ENCODE measurements at regions not wholly inside any gene's neighbourhood (a gene's known extent, or its start where the extent isn't known, plus 50 kb on each side); places are given as distances from the start of the nearest gene placed in this dataset.

DNA sequence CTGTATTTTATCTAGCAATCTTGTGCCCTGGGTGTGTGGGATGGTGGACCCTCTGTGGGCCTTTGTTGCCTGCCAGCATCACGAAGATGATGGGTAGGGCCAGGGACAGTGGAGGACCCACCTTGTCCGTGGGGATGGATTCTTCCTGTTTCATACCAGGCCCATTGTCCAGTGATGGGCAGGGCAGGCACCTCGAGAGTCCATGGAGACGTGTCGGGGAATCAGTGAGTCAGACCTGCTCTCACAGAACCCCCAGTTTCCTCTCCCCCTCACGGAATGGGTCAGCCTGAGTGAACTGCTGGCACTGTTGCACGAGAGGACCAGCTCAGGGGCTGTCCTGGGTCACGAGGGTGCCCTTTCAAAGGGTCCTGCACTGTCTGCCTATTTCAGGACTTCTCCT is 401.2 kb downstream of the RPS24 start:
- TF ChIP-seq, protein P1, sequence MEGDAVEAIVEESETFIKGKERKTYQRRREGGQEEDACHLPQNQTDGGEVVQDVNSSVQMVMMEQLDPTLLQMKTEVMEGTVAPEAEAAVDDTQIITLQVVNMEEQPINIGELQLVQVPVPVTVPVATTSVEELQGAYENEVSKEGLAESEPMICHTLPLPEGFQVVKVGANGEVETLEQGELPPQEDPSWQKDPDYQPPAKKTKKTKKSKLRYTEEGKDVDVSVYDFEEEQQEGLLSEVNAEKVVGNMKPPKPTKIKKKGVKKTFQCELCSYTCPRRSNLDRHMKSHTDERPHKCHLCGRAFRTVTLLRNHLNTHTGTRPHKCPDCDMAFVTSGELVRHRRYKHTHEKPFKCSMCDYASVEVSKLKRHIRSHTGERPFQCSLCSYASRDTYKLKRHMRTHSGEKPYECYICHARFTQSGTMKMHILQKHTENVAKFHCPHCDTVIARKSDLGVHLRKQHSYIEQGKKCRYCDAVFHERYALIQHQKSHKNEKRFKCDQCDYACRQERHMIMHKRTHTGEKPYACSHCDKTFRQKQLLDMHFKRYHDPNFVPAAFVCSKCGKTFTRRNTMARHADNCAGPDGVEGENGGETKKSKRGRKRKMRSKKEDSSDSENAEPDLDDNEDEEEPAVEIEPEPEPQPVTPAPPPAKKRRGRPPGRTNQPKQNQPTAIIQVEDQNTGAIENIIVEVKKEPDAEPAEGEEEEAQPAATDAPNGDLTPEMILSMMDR (IDR thresholded peaks at IDR 0.05) = no peak
- TF ChIP-seq POLR2A (IDR thresholded peaks at IDR 0.05) = no peak

Data from testis (tissue), 2 donors.